ENCODE measurements at regions not wholly inside any gene's neighbourhood (a gene's known extent, or its start where the extent isn't known, plus 50 kb on each side); places are given as distances from the start of the nearest gene placed in this dataset.

- TF ChIP-seq, protein P1, sequence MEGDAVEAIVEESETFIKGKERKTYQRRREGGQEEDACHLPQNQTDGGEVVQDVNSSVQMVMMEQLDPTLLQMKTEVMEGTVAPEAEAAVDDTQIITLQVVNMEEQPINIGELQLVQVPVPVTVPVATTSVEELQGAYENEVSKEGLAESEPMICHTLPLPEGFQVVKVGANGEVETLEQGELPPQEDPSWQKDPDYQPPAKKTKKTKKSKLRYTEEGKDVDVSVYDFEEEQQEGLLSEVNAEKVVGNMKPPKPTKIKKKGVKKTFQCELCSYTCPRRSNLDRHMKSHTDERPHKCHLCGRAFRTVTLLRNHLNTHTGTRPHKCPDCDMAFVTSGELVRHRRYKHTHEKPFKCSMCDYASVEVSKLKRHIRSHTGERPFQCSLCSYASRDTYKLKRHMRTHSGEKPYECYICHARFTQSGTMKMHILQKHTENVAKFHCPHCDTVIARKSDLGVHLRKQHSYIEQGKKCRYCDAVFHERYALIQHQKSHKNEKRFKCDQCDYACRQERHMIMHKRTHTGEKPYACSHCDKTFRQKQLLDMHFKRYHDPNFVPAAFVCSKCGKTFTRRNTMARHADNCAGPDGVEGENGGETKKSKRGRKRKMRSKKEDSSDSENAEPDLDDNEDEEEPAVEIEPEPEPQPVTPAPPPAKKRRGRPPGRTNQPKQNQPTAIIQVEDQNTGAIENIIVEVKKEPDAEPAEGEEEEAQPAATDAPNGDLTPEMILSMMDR (IDR thresholded peaks at IDR 0.05), result no peak
- H3K27me3 Mint-ChIP-seq (ENCODE audit: low read depth), result no peaks in the 10 kb centered on the region
- H3K4me1 Mint-ChIP-seq (ENCODE audit: low read depth), result no peaks in the 10 kb centered on the region
- no peak overlapping the region for H3K27ac Mint-ChIP-seq (ENCODE audit: unreplicated experiment)
- H3K36me3 Mint-ChIP-seq (ENCODE audit: low read depth), result no peaks in the 10 kb centered on the region
- DNase-seq (ENCODE audit: low spot score), result no peak
- H3K4me3 Mint-ChIP-seq (ENCODE audit: unreplicated experiment), result no peak overlapping the region
- H3K9me3 Mint-ChIP-seq (ENCODE audit: low read depth), result peaks cover 23% of the 10 kb centered on the region
Measured at GRCh38 chr6:155614606-155615005, 159.0 kb upstream of the NOX3 start.

DNA sequence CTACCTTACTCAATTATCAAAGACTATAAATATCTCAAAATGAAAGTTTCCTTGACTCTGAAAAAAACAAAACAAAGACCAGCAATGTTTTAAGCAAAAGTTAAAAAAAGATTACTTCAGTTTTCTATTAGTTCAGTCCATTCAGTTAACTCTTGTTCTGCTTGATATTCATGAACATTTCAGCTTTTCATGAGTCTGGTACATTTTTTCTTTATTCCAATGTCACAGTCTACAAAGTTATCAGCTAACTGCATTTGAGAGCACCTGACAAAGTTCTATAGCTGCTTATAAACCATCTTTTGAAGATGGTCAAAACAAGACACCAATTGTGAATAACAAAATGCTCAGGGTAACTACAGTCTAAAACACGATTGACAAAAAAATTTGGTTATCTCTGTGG, 156.1 kb upstream of the NOX3 start:
- Mint-ChIP-seq H3K4me3 (ENCODE audit: unreplicated experiment) (no peak overlapping the region), H3K27ac (ENCODE audit: unreplicated experiment) (no peak overlapping the region), H3K36me3 (ENCODE audit: low read depth) (no peaks in the 10 kb centered on the region), H3K9me3 (ENCODE audit: low read depth) (peaks cover 19% of the 10 kb centered on the region), H3K4me1 (ENCODE audit: low read depth) (no peaks in the 10 kb centered on the region), H3K27me3 (ENCODE audit: low read depth) (no peaks in the 10 kb centered on the region)
- TF ChIP-seq, protein P1 (IDR thresholded peaks at IDR 0.05), result no peak
- DNase-seq (ENCODE audit: low spot score), result no peak

- Mint-ChIP-seq H3K9me3 (ENCODE audit: low read depth) (no peaks in the 10 kb centered on the region), H3K27ac (ENCODE audit: unreplicated experiment) (no peak overlapping the region), H3K36me3 (ENCODE audit: low read depth) (no peaks in the 10 kb centered on the region), H3K27me3 (ENCODE audit: low read depth) (no peaks in the 10 kb centered on the region), H3K4me3 (ENCODE audit: unreplicated experiment) (no peak overlapping the region), H3K4me1 (ENCODE audit: low read depth) (no peaks in the 10 kb centered on the region)
- DNase-seq (ENCODE audit: low spot score), result no peak
- TF ChIP-seq, protein P1 (IDR thresholded peaks at IDR 0.05), result no peak
Measured at GRCh38 chr6:155604991-155605390, 149.4 kb upstream of the NOX3 start.

DNA sequence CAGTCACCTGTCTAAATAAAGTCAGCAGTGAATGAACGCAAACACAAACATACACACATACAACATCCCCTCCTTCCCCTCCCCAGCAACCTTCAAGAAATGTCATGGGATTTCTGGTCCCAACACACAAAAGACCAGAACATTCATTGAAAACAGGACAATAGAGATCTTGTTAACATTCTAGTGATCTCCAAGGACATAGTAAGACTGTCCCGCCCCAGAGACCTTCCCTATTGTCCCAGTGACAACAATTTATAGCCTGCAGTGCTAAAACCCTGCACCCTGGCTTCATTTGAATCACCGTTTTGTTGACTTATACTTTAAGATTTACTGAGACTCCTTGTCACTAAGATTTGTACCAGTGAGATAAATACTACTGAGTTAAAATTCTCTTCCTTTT, 143.9 kb upstream of the NOX3 start:
- Mint-ChIP-seq H3K4me1 (ENCODE audit: low read depth) (no peaks in the 10 kb centered on the region), H3K4me3 (ENCODE audit: unreplicated experiment) (no peak overlapping the region), H3K36me3 (ENCODE audit: low read depth) (no peaks in the 10 kb centered on the region), H3K27me3 (ENCODE audit: low read depth) (peaks cover 18% of the 10 kb centered on the region), H3K27ac (ENCODE audit: unreplicated experiment) (no peak overlapping the region), H3K9me3 (ENCODE audit: low read depth) (no peaks in the 10 kb centered on the region)
- TF ChIP-seq, protein P1 (IDR thresholded peaks at IDR 0.05), result no peak
- no peak for DNase-seq (ENCODE audit: low spot score)

- Mint-ChIP-seq H3K4me3 (ENCODE audit: unreplicated experiment) (no peak overlapping the region), H3K36me3 (ENCODE audit: low read depth) (no peaks in the 10 kb centered on the region), H3K27me3 (ENCODE audit: low read depth) (peaks cover 22% of the 10 kb centered on the region), H3K9me3 (ENCODE audit: low read depth) (no peaks in the 10 kb centered on the region), H3K27ac (ENCODE audit: unreplicated experiment) (no peak overlapping the region), H3K4me1 (ENCODE audit: low read depth) (no peaks in the 10 kb centered on the region)
- no peak for DNase-seq (ENCODE audit: low spot score)
- TF ChIP-seq, protein P1 (IDR thresholded peaks at IDR 0.05), result no peak
Measured at GRCh38 chr6:155599160-155599559, 143.5 kb upstream of the NOX3 start.
